Left ventricle myocardium superior (tissue), 1 donor: ENCODE measurements at regions not wholly inside any gene's neighbourhood (a gene's known extent, or its start where the extent isn't known, plus 50 kb on each side); places are given as distances from the start of the nearest gene placed in this dataset. TPM values are rescaled to one million over a fixed set of nuclear protein-coding genes. Genes with fewer than 3 reads are reported as not detected.

ENCODE experiments used
- ATAC-seq: fragments of 200-7000 bp; cut with Tn5 transposase; one replicate; pipeline ENCODE4 v1.9.1; 2020; ENCODE audit warnings: mild to moderate bottlenecking, moderate library complexity
- DNase-seq: peaks from one replicate; pipeline ENCODE4 v3.0.0-alpha.2; 2020
- intact Hi-C: fragments of 100-400 bp; cut with micrococcal nuclease; formaldehyde crosslinking; loops from one replicate; pipeline ENCODE4 v1.11.0; 2022
- microRNA-seq: library from miRNA; unstranded; fragments of <30 nt; microRNA quantifications from one replicate; pipeline ENCODE4 v1.2.0, GENCODE V29; 2020; ENCODE audit warnings: borderline number of aligned reads
- donor health status: DM: no; HTN: yes; CAD: no; lungs with severe emphysema.

GRCh38 chr20:57763235-57763595 is 53.4 kb upstream of the PMEPA1 start:
- no peak for DNase-seq
- intact Hi-C loops: no loop called here
- ATAC-seq: no peak

DNA sequence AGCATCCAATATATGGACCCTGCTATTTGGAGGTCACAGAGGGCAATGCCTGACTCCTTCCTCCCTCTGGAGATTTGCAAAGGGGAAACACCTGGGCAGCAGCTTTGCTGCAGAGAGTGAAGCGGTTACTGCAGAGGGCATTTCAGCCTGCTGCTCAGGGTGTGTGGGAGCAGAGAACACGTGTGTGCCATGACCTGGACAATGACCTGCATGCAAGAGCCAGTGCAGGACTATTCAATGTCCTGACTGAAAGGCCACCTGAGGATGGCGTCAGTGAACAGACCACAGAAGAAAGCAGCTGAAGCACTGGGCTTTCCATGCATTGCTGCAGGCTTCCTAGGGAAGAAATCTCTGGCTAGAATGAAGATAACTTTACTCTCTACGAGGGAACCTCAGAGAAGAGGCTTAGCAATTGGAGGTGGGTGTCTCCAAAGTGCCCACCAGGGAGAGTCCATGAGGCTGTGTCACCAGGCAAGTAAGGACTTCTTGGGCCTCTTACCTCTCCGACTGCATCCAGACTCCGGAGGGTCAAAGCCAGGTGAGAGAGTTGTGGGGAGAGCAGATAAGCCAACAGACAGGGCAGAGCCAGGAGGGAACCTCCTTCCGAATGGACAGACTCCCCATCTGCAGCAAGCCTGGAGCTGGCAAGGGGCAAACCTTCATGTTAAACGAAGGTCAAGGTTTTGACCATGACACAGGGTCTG is 52.9 kb upstream of the PMEPA1 start:
- no peak for DNase-seq
- intact Hi-C loops: no loop called here

DNA sequence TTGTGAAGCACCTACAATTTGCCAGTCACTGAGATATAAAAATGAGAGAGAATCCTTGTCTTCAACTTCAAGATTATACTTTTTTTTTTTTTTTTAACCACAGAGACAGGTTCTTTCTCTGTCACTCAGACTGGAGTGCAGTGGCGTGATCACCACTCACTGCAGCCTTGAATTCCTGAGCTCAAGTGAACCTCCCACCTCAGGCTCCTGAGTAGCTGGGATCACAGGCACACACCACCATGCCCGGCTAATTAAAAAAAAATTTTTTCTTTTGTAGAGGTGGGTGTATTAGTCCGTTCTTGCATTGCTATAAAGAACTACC is 51.6 kb upstream of the PMEPA1 start:
- ATAC-seq (no peak), DNase-seq (no peak)
- intact Hi-C loops: no loop called here

More for the DNA sequence above, 52.9 kb upstream of the PMEPA1 start:
- ATAC-seq: no peak

- intact Hi-C loops: no loop called here
- no peak for DNase-seq
- ATAC-seq: no peak
Observed at GRCh38 chr20:57760698-57761412, 51.0 kb upstream of the PMEPA1 start.

GRCh38 chr20:57759724-57760123 is 49.9 kb upstream of the PMEPA1 start:
- intact Hi-C loops: no loop called here

More at GRCh38 chr20:57759724-57760123, 49.9 kb upstream of the PMEPA1 start:
- DNase-seq (no peak), ATAC-seq (no peak)

Small RNA genes lying in the stretch of these regions (microRNA-seq; reads per million reads assigned to microRNA genes)
- not detected for gene MIR4532
